ENCODE measurements at regions not wholly inside any gene's neighbourhood (a gene's known extent, or its start where the extent isn't known, plus 50 kb on each side); places are given as distances from the start of the nearest gene placed in this dataset.

- no peak for DNase-seq (ENCODE audit: low spot score)
- Histone ChIP-seq H3K27ac (ENCODE audit: low read depth in 1 of 2, low read length in 2 of 2) (no peak overlapping the region), H3K27me3 (ENCODE audit: control insufficient read depth in 4 of 4, insufficient read depth in 4 of 4, low read length in 3 of 4) (no peaks in the 10 kb centered on the region), H3K9ac (ENCODE audit: low read depth in 1 of 2, low read length in 2 of 2) (no peak overlapping the region), H3K36me3 (ENCODE audit: control insufficient read depth in 4 of 4, insufficient read depth in 3 of 4, low read depth in 1 of 4, low read length in 3 of 4) (no peaks in the 10 kb centered on the region), H3K4me1 (ENCODE audit: control insufficient read depth in 4 of 4, insufficient read depth in 4 of 4, low read length in 3 of 4) (no peaks in the 10 kb centered on the region), H3K9me3 (ENCODE audit: control insufficient read depth in 4 of 4, low read length in 3 of 4) (peaks cover 0 to 5% (median 3%) of the 10 kb centered on the region in 4 donors), H3K4me3 (ENCODE audit: low read depth in 1 of 3, low read length in 3 of 3) (no peak overlapping the region)
- WGBS = 88% methylated on average over 1 of the region's 1 CpG
- no peak for TF ChIP-seq FOXA2 (IDR thresholded peaks at IDR 0.05)
- TF ChIP-seq TAF1 (conservative IDR thresholded peaks at IDR 0.05) = no peak
- TF ChIP-seq HNF4G (IDR thresholded peaks at IDR 0.05) = no peak
- TF ChIP-seq RXRA (IDR thresholded peaks at IDR 0.05) = no peak
- TF ChIP-seq JUND (IDR thresholded peaks at IDR 0.05) = no peak
- no peak for TF ChIP-seq ZBTB33 (IDR thresholded peaks at IDR 0.05)
- TF ChIP-seq YY1 (IDR thresholded peaks at IDR 0.05) = no peak
- TF ChIP-seq EGR1 (IDR thresholded peaks at IDR 0.05; ENCODE audit: low read depth in 2 of 2) = no peak
- TF ChIP-seq GABPA (IDR thresholded peaks at IDR 0.05 in 1 of 2, conservative IDR thresholded peaks at IDR 0.05 in 1 of 2) = no peak
- TF ChIP-seq MAX (IDR thresholded peaks at IDR 0.05) = no peak
- TF ChIP-seq RAD21 (IDR thresholded peaks at IDR 0.05) = no peak
- TF ChIP-seq FOXA1 (IDR thresholded peaks at IDR 0.05) = no peak
- no peak for TF ChIP-seq NR2F2 (IDR thresholded peaks at IDR 0.05)
- no peak for TF ChIP-seq REST (IDR thresholded peaks at IDR 0.05)
- TF ChIP-seq SP1 (IDR thresholded peaks at IDR 0.05) = no peak
- no peak for TF ChIP-seq HNF4A (conservative IDR thresholded peaks at IDR 0.05)
These were observed 380.6 kb upstream of the IGFBP3 start for GRCh38 chr7:46301677-46302076.

GRCh38 chr7:46297515-46297914, 376.4 kb upstream of the IGFBP3 start:
- Histone ChIP-seq H3K9ac (ENCODE audit: low read depth in 1 of 2, low read length in 2 of 2) (no peak overlapping the region), H3K27me3 (ENCODE audit: control insufficient read depth in 4 of 4, insufficient read depth in 4 of 4, low read length in 3 of 4) (no peaks in the 10 kb centered on the region), H3K27ac (ENCODE audit: low read depth in 1 of 2, low read length in 2 of 2) (no peak overlapping the region), H3K4me3 (ENCODE audit: low read depth in 1 of 3, low read length in 3 of 3) (no peak overlapping the region), H3K9me3 (ENCODE audit: control insufficient read depth in 4 of 4, low read length in 3 of 4) (peaks cover 0 to 5% (median 3%) of the 10 kb centered on the region in 4 donors), H3K4me1 (ENCODE audit: control insufficient read depth in 4 of 4, insufficient read depth in 4 of 4, low read length in 3 of 4) (no peaks in the 10 kb centered on the region), H3K36me3 (ENCODE audit: control insufficient read depth in 4 of 4, insufficient read depth in 3 of 4, low read depth in 1 of 4, low read length in 3 of 4) (no peaks in the 10 kb centered on the region)
- no peak for DNase-seq (ENCODE audit: low spot score)
- no peak for TF ChIP-seq CTCF (IDR thresholded peaks at IDR 0.05; ENCODE audit: low read depth, low read length, missing input control)
- 88% methylated on average over 2 of the region's 2 CpGs for WGBS

Data from liver (tissue), 8 donors.